Progenitor cell of endocrine pancreas (in vitro differentiated cells): ENCODE measurements at regions not wholly inside any gene's neighbourhood (a gene's known extent, or its start where the extent isn't known, plus 50 kb on each side); places are given as distances from the start of the nearest gene placed in this dataset.
"Not testable (repeated sequence)": the region's sequence is repeated elsewhere in the genome, so short reads cannot be mapped to it uniquely, and the experiment has no call there.

Experiments
- DNase-seq: peaks from one replicate; pipeline ENCODE4 v3.0.0; 2021; ENCODE audit warnings: low spot score; ENCODE audit not compliant: unreplicated experiment
- H3K27ac Mint-ChIP-seq: 2 replicates; pipeline ENCODE4 v1.8.0; 2021; ENCODE audit warnings: mild to moderate bottlenecking, moderate library complexity, mixed read lengths
- H3K27me3 Mint-ChIP-seq: 2 replicates; pipeline ENCODE4 v1.8.0; 2021; ENCODE audit warnings: mixed read lengths
- H3K36me3 Mint-ChIP-seq: 2 replicates; pipeline ENCODE4 v1.8.0; 2022; ENCODE audit warnings: mixed read lengths; ENCODE audit not compliant: insufficient read depth
- H3K4me1 Mint-ChIP-seq: 2 replicates; pipeline ENCODE4 v1.8.0; 2021; ENCODE audit warnings: low read depth, mixed read lengths
- H3K4me3 Mint-ChIP-seq: 2 replicates; pipeline ENCODE4 v1.8.0; 2021; ENCODE audit warnings: low read depth, mild to moderate bottlenecking, moderate library complexity, mixed read lengths
- H3K9me3 Mint-ChIP-seq: 2 replicates; pipeline ENCODE4 v1.8.0; 2021; ENCODE audit warnings: low read depth, mixed read lengths
- CTCF ChIP-seq: fragments of 200-600 bp; sonication (generic); IDR thresholded peaks from one replicate; pipeline ENCODE4 v1.5.0; 2021; ENCODE audit warnings: antibody characterized with exemption, mild to moderate bottlenecking; ENCODE audit not compliant: unreplicated experiment

GRCh38 chr1:232317350-232317749 is 312.6 kb downstream of the SIPA1L2 start:
- Mint-ChIP-seq H3K36me3 (no peaks in the 10 kb centered on the region), H3K27ac (no peak overlapping the region), H3K27me3 (peaks cover 3% of the 10 kb centered on the region), H3K4me1 (peaks cover 17% of the 10 kb centered on the region), H3K4me3 (no peak overlapping the region), H3K9me3 (peaks cover 17% of the 10 kb centered on the region)
- DNase-seq = no peak
- no peak for TF ChIP-seq CTCF

GRCh38 chr1:232316864-232317263 is 313.1 kb downstream of the SIPA1L2 start:
- Mint-ChIP-seq H3K4me1 (peaks cover 15% of the 10 kb centered on the region), H3K27ac (no peak overlapping the region), H3K36me3 (no peaks in the 10 kb centered on the region), H3K27me3 (peaks cover 3% of the 10 kb centered on the region), H3K4me3 (no peak overlapping the region), H3K9me3 (peaks cover 17% of the 10 kb centered on the region)
- no peak for DNase-seq
- no peak for TF ChIP-seq CTCF

GRCh38 chr1:232313876-232314275 is 316.1 kb downstream of the SIPA1L2 start:
- not testable (repeated sequence) for H3K4me3 Mint-ChIP-seq, H3K4me1 Mint-ChIP-seq, DNase-seq, H3K36me3 Mint-ChIP-seq, H3K27ac Mint-ChIP-seq, H3K27me3 Mint-ChIP-seq
- H3K9me3 Mint-ChIP-seq = peaks cover 17% of the 10 kb centered on the region

GRCh38 chr1:232310541-232310940 is 319.4 kb downstream of the SIPA1L2 start:
- DNase-seq = no peak
- Mint-ChIP-seq H3K4me1 (no peaks in the 10 kb centered on the region), H3K4me3 (no peak overlapping the region), H3K9me3 (peaks cover 17% of the 10 kb centered on the region), H3K27ac (no peak overlapping the region), H3K36me3 (no peaks in the 10 kb centered on the region), H3K27me3 (peaks cover 8% of the 10 kb centered on the region)
- TF ChIP-seq CTCF = no peak

GRCh38 chr1:232308616-232309015 is 321.3 kb downstream of the SIPA1L2 start:
- DNase-seq = no peak
- Mint-ChIP-seq H3K9me3 (peaks cover 12% of the 10 kb centered on the region), H3K4me3 (no peak overlapping the region), H3K4me1 (no peaks in the 10 kb centered on the region), H3K27ac (no peak overlapping the region), H3K27me3 (peaks cover 8% of the 10 kb centered on the region), H3K36me3 (no peaks in the 10 kb centered on the region)
- TF ChIP-seq CTCF = no peak

GRCh38 chr1:232307296-232308017 is 322.5 kb downstream of the SIPA1L2 start:
- no peak overlapping the region for H3K4me3 Mint-ChIP-seq
- DNase-seq = no peak
- TF ChIP-seq CTCF = no peak
- no peak overlapping the region for H3K27ac Mint-ChIP-seq
- no peaks in the 10 kb centered on the region for H3K36me3 Mint-ChIP-seq
- peaks cover 2% of the 10 kb centered on the region for H3K9me3 Mint-ChIP-seq
- peaks cover 8% of the 10 kb centered on the region for H3K27me3 Mint-ChIP-seq
- no peaks in the 10 kb centered on the region for H3K4me1 Mint-ChIP-seq
